H1 (cell line): ENCODE measurements at regions not wholly inside any gene's neighbourhood (a gene's known extent, or its start where the extent isn't known, plus 50 kb on each side); places are given as distances from the start of the nearest gene placed in this dataset.

Source experiments
- CTCF ChIA-PET: fragments of 300-600 bp; sonication (Branson Sonifier 250); formaldehyde crosslinking; loops from one replicate; lab custom pipeline; 2021; ENCODE audit not compliant: partially characterized antibody; lab: Charles Lee
- POLR2A ChIA-PET: fragments of 300-600 bp; sonication (Branson Sonifier 250); formaldehyde crosslinking; loops from one replicate; lab custom pipeline; 2021; ENCODE audit warnings: inconsistent platforms; ENCODE audit not compliant: partially characterized antibody; lab: Charles Lee
- DNase-seq, 2 experiments: peaks; one replicate each; pipeline versions ENCODE4 v3.0.0 to v3.0.0-alpha.2; 2010 to 2022; ENCODE audit warnings: low spot score in 2 of 2, low read depth in 1 of 2, mixed read lengths in 1 of 2
- FAIRE-seq: peaks from 2 replicates; lab custom pipeline; 2011; peaks lifted over from hg19 to GRCh38; lab: Jason Lieb, UNC
- H2AFZ ChIP-seq: 2 replicates; pipeline ENCODE4 v1.8.1; 2012; ENCODE audit warnings: low read length, inconsistent platforms
- H2AK5ac ChIP-seq: 2 replicates; pipeline ENCODE4 v1.6.1; 2013; ENCODE audit warnings: low read depth, low read length
- H2BK120ac ChIP-seq: replicated peaks from 2 replicates; pipeline ENCODE3; 2013; ENCODE audit warnings: low read depth, low read length, inconsistent platforms
- H2BK12ac ChIP-seq: 2 replicates; pipeline ENCODE4 v1.6.1; 2013; ENCODE audit warnings: low read depth, low read length
- H2BK15ac ChIP-seq: 2 replicates; pipeline ENCODE4 v1.6.1; 2013; ENCODE audit warnings: low read length
- H2BK20ac ChIP-seq: 2 replicates; pipeline ENCODE4 v1.6.1; 2013; ENCODE audit warnings: low read length
- H2BK5ac ChIP-seq: 2 replicates; pipeline ENCODE4 v1.6.1; 2013; ENCODE audit warnings: low read depth, low read length
- H3K14ac ChIP-seq: 2 replicates; pipeline ENCODE4 v1.6.1; 2013; ENCODE audit warnings: inconsistent platforms; ENCODE audit not compliant: insufficient read length
- H3K18ac ChIP-seq: 2 replicates; pipeline ENCODE4 v1.6.1; 2013; ENCODE audit warnings: low read length; ENCODE audit errors: extremely low read depth
- H3K23ac ChIP-seq: 2 replicates; pipeline ENCODE4 v1.6.1; 2013; ENCODE audit warnings: inconsistent platforms; ENCODE audit not compliant: insufficient read length
- H3K23me2 ChIP-seq: 2 replicates; pipeline ENCODE4 v1.6.1; 2013; ENCODE audit warnings: low read depth, low read length
- H3K27ac ChIP-seq: 2 replicates; pipeline ENCODE4 v1.6.1; 2011; ENCODE audit warnings: low read depth, low read length, inconsistent platforms
- H3K27me3 ChIP-seq, 4 experiments: replicated peaks in 1 of 4; 1 replicate in 1 of 4; 2 replicates in 3 of 4; pipeline versions ENCODE4 v1.6.1 to v1.8.1; 2011 to 2013; ENCODE audit warnings: low read length in 3 of 4, mild to moderate bottlenecking in 3 of 4, inconsistent platforms in 2 of 4, mixed read lengths in 2 of 4, moderate library complexity in 1 of 4; ENCODE audit not compliant: control insufficient read depth in 3 of 4, insufficient read depth in 3 of 4; ENCODE audit errors: extremely low read depth in 1 of 4
- H3K36me3 ChIP-seq, 4 experiments: 2 replicates each; pipeline versions ENCODE4 v1.6.1 to v1.8.1; 2011 to 2013; ENCODE audit warnings: mild to moderate bottlenecking in 4 of 4, low read length in 3 of 4, moderate library complexity in 2 of 4, control low read depth in 1 of 4, inconsistent platforms in 1 of 4; ENCODE audit not compliant: insufficient read depth in 4 of 4, control insufficient read depth in 2 of 4
- H3K4ac ChIP-seq: replicated peaks from 2 replicates; pipeline ENCODE3; 2013; ENCODE audit warnings: low read length, low read depth, mixed read lengths, inconsistent platforms; ENCODE audit not compliant: insufficient read length
- H3K4me1 ChIP-seq, 4 experiments: replicated peaks in 1 of 4; 1 replicate in 1 of 4; 2 replicates in 3 of 4; pipeline versions ENCODE4 v1.6.1 to v1.8.1; 2011 to 2013; ENCODE audit warnings: low read length in 3 of 4, inconsistent platforms in 2 of 4, mixed read lengths in 1 of 4; ENCODE audit not compliant: insufficient read depth in 4 of 4, control insufficient read depth in 3 of 4
- H3K4me2 ChIP-seq, 2 experiments: 2 replicates each; pipeline versions ENCODE4 v1.6.1 to v1.8.1; 2011 to 2013; ENCODE audit warnings: low read depth in 2 of 2, low read length in 2 of 2, control low read depth in 1 of 2, inconsistent platforms in 1 of 2, mild to moderate bottlenecking in 1 of 2; ENCODE audit not compliant: insufficient read depth in 1 of 2
- H3K4me3 ChIP-seq, 4 experiments: fragments of 200-600, 300-600 bp in 1 of 4; sonication (generic), shearing (Covaris generic), sonication (Bioruptor Twin) in 1 of 4; 2 replicates each; pipeline versions ENCODE4 v1.5.1 to v1.8.1; 2011 to 2016; ENCODE audit warnings: low read length in 4 of 4, low read depth in 3 of 4, control low read depth in 2 of 4, inconsistent platforms in 2 of 4, mild to moderate bottlenecking in 2 of 4, mixed read lengths in 1 of 4, moderate library complexity in 1 of 4; ENCODE audit not compliant: insufficient read depth in 2 of 4; ENCODE audit errors: extremely low read depth in 1 of 4
- H3K56ac ChIP-seq: replicated peaks from 2 replicates; pipeline ENCODE3; 2013; ENCODE audit warnings: low read depth, mild to moderate bottlenecking, mixed read lengths, low read length, inconsistent platforms; ENCODE audit not compliant: insufficient read length
- H3K79me1 ChIP-seq: 2 replicates; pipeline ENCODE4 v1.6.1; 2013; ENCODE audit warnings: low read depth, low read length, control low read depth
- H3K79me2 ChIP-seq, 2 experiments: 2 replicates each; pipeline versions ENCODE4 v1.6.1 to v1.8.1; 2012 to 2013; ENCODE audit warnings: low read length in 2 of 2, mild to moderate bottlenecking in 2 of 2, inconsistent platforms in 1 of 2; ENCODE audit not compliant: insufficient read depth in 2 of 2, control insufficient read depth in 1 of 2
- H3K9ac ChIP-seq, 4 experiments: replicated peaks in 1 of 4; 1 replicate in 1 of 4; 2 replicates in 3 of 4; pipeline versions ENCODE4 v1.6.1 to v1.8.1; 2011 to 2013; ENCODE audit warnings: low read depth in 3 of 4, low read length in 3 of 4, control low read depth in 2 of 4, mild to moderate bottlenecking in 2 of 4, moderate library complexity in 2 of 4, inconsistent platforms in 1 of 4; ENCODE audit errors: extremely low read depth in 1 of 4
- H3K9me3 ChIP-seq, 2 experiments: 2 replicates each; pipeline versions ENCODE4 v1.6.1 to v1.8.1; 2012 to 2013; ENCODE audit warnings: mild to moderate bottlenecking in 2 of 2, moderate library complexity in 2 of 2, control low read depth in 1 of 2, inconsistent platforms in 1 of 2, low read depth in 1 of 2, low read length in 1 of 2, mixed read lengths in 1 of 2; ENCODE audit not compliant: insufficient read depth in 2 of 2
- H4K20me1 ChIP-seq, 2 experiments: replicated peaks in 1 of 2; 2 replicates each; pipeline versions ENCODE3 to v1.8.1; 2011 to 2013; ENCODE audit warnings: inconsistent platforms in 2 of 2, low read length in 2 of 2, mild to moderate bottlenecking in 1 of 2; ENCODE audit not compliant: insufficient read depth in 2 of 2, control insufficient read depth in 1 of 2
- H4K5ac ChIP-seq: 2 replicates; pipeline ENCODE4 v1.6.1; 2013; ENCODE audit warnings: low read length, low read depth, mixed read lengths, inconsistent platforms; ENCODE audit not compliant: insufficient read length
- H4K8ac ChIP-seq: 2 replicates; pipeline ENCODE4 v1.8.0; 2013; ENCODE audit warnings: mild to moderate bottlenecking, moderate library complexity, low read length, inconsistent platforms; ENCODE audit not compliant: insufficient read depth; ENCODE audit errors: extremely low read depth
- H4K91ac ChIP-seq: replicated peaks from 2 replicates; pipeline ENCODE3; 2013; ENCODE audit warnings: low read length, mixed read lengths, inconsistent platforms; ENCODE audit not compliant: insufficient read length
- CHD1 ChIP-seq: IDR thresholded peaks from 2 replicates; pipeline ENCODE4 v1.6.1; 2012; ENCODE audit warnings: low read depth, low read length, improper control_type of control experiment
- E2F6 ChIP-seq: IDR thresholded peaks from 2 replicates; pipeline ENCODE4 v1.6.1; 2012; ENCODE audit warnings: inconsistent platforms
- GABPA ChIP-seq: IDR thresholded peaks from 2 replicates; pipeline ENCODE4 v1.6.1; 2011; ENCODE audit warnings: mild to moderate bottlenecking, low read length, moderate library complexity, borderline replicate concordance; ENCODE audit not compliant: insufficient read depth
- HDAC2 ChIP-seq, 2 experiments: fragments of 300-600 bp in 1 of 2; sonication (generic) in 1 of 2; IDR thresholded peaks; 2 replicates each; pipeline ENCODE4 v1.6.1; 2011 to 2012; ENCODE audit warnings: low read depth in 2 of 2, low read length in 2 of 2, mild to moderate bottlenecking in 2 of 2, moderate library complexity in 2 of 2, borderline replicate concordance in 1 of 2, inconsistent platforms in 1 of 2
- NANOG ChIP-seq: IDR thresholded peaks from 2 replicates; pipeline ENCODE4 v1.6.1; 2011; ENCODE audit warnings: low read length, low read depth, mild to moderate bottlenecking, inconsistent platforms; ENCODE audit not compliant: insufficient read depth, poor library complexity, severe bottlenecking
- NRF1 ChIP-seq: IDR thresholded peaks from 2 replicates; pipeline ENCODE4 v1.6.1; 2011; ENCODE audit warnings: mild to moderate bottlenecking, low read depth, low read length, improper control_type of control experiment
- POLR2A ChIP-seq, 2 experiments: IDR thresholded peaks; 1 replicate in 1 of 2; 2 replicates in 1 of 2; pipeline ENCODE4 v1.6.1; 2011; ENCODE audit warnings: low read depth in 2 of 2, low read length in 2 of 2, mild to moderate bottlenecking in 2 of 2; ENCODE audit errors: control extremely low read depth in 1 of 2
- RAD21 ChIP-seq, 2 experiments: IDR thresholded peaks in 1 of 2; conservative IDR thresholded peaks in 1 of 2; 2 replicates each; pipeline ENCODE4 v1.6.1; 2011; ENCODE audit warnings: low read depth in 2 of 2, low read length in 2 of 2, improper control_type of control experiment in 1 of 2, inconsistent platforms in 1 of 2, mild to moderate bottlenecking in 1 of 2, moderate library complexity in 1 of 2
- TAF1 ChIP-seq: IDR thresholded peaks from 2 replicates; pipeline ENCODE4 v1.6.1; 2011; ENCODE audit warnings: mild to moderate bottlenecking, low read depth, low read length
- TAF7 ChIP-seq: optimal IDR thresholded peaks from 2 replicates; pipeline ENCODE3; 2011; ENCODE audit warnings: low read depth, mild to moderate bottlenecking, inconsistent platforms, low read length, moderate library complexity, borderline replicate concordance
- ZNF274 ChIP-seq: IDR thresholded peaks from 2 replicates; pipeline ENCODE4 v1.7.0; 2012; ENCODE audit warnings: low read length, borderline replicate concordance; ENCODE audit errors: extremely low read depth
- WGBS, 2 experiments: shearing (Covaris generic) in 1 of 2; methylation state at CpG; one replicate each; pipeline versions ENCODE4 v1.1.6 to v1.1.7; 2013 to 2015; ENCODE audit warnings: low lambda C conversion rate in 2 of 2, mixed read lengths in 2 of 2, inconsistent platforms in 1 of 2, low coverage in 1 of 2, missing lambda C conversion rate in 1 of 2; ENCODE audit not compliant: insufficient replicate concordance in 2 of 2, insufficient coverage in 1 of 2, insufficient read length in 1 of 2; ENCODE audit errors: extremely low coverage in 1 of 2, missing lambda C conversion rate in 1 of 2; 5-methylcytosine and 5-hydroxymethylcytosine counted together

DNA sequence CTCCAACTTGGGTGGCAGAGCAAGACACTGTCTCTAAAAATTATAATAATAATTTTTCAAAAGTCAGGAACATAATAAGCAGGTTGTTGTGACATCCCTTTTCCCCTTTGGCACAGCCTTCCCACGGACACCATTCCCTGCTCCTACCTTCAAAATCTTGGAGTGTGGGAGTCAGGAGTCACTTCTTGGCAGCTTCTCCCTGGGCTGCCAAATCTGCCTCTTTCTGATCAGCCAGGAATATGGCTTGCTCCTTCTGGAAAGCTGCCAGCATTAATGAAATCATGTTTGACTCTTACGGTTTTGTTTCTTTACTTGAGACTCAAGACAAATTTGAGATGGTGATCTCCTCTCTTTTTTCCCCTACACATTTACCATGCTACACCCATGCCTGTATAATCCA is 391.4 kb upstream of the SYT1 start:
- Histone ChIP-seq H2AK5ac (no peak overlapping the region), H3K4me2 (no peak overlapping the region), H3K79me1 (no peaks in the 10 kb centered on the region), H3K23me2 (no peaks in the 10 kb centered on the region), H4K8ac (no peak overlapping the region), H3K4me1 (peaks cover 0 to 4% (median 0%) of the 10 kb centered on the region in 4 experiments; a peak in 1 of 7 replicates), H3K27me3 (no peaks in the 10 kb centered on the region), H3K36me3 (no peaks in the 10 kb centered on the region), H4K91ac (no peak overlapping the region), H2BK120ac (no peak overlapping the region), H2BK12ac (no peak overlapping the region), H3K23ac (no peak overlapping the region), H2BK5ac (no peak overlapping the region), H3K14ac (no peak overlapping the region), H4K20me1 (no peaks in the 10 kb centered on the region), H3K9me3 (no peaks in the 10 kb centered on the region), H2AFZ (no peak overlapping the region), H3K79me2 (no peaks in the 10 kb centered on the region), H3K4ac (no peak overlapping the region), H3K9ac (no peak overlapping the region), H2BK15ac (no peak overlapping the region), H3K56ac (no peak overlapping the region), H4K5ac (no peak overlapping the region), H3K27ac (no peak overlapping the region), H3K4me3 (no peak overlapping the region), H2BK20ac (no peak overlapping the region), H3K18ac (no peak overlapping the region)
- TF ChIP-seq CHD1 (no peak), POLR2A (IDR thresholded peaks at IDR 0.05; ENCODE audit: control extremely low read depth in 1 of 2, low read depth in 2 of 2, low read length in 2 of 2) (no peak), HDAC2 (IDR thresholded peaks at IDR 0.05; ENCODE audit: borderline replicate concordance in 1 of 2, low read depth in 2 of 2, low read length in 2 of 2) (no peak), RAD21 (IDR thresholded peaks at IDR 0.05 in 1 of 2, conservative IDR thresholded peaks at IDR 0.05 in 1 of 2; ENCODE audit: low read depth in 2 of 2, low read length in 2 of 2) (no peak), NANOG (no peak), ZNF274 (no peak), TAF7 (no peak), TAF1 (no peak), NRF1 (no peak), GABPA (no peak), E2F6 (no peak)
- CTCF ChIA-PET: interaction anchor here (0.6 to 1.6 kb wide), 5 partner anchors 111 to 1364 kb away, joined by 3 to 7 read pairs (median 3); no protein-coding TSS in a partner anchor
- DNase-seq: no peak
- no peak for FAIRE-seq
- POLR2A ChIA-PET: no interaction called here
- WGBS, 2 experiments: 82% methylated on average over 2 of the region's 2 CpGs; no CpG with 5 or more reads in 1 of the 2 experiments
